Stomach (tissue), 4 donors: ENCODE measurements at regions not wholly inside any gene's neighbourhood (a gene's known extent, or its start where the extent isn't known, plus 50 kb on each side); places are given as distances from the start of the nearest gene placed in this dataset.
"Not testable (repeated sequence)": the region's sequence is repeated elsewhere in the genome, so short reads cannot be mapped to it uniquely, and the experiment has no call there.

Source experiments
- POLR2A ChIP-seq, 4 donors: fragments of 450-650 bp; IDR thresholded peaks; one replicate each; pipeline ENCODE4 v1.6.1; 2016; ENCODE audit warnings: antibody characterized with exemption in 4 of 4, control low read depth in 2 of 4, mild to moderate bottlenecking in 1 of 4, moderate library complexity in 1 of 4
- TF ChIP-seq, protein P1 (sequence below), 7 experiments: fragments of 450-650 bp in 4 of 7; fragments of 200-600 bp in 3 of 7; sonication (generic) in 3 of 7; IDR thresholded peaks; one replicate each; pipeline ENCODE4 v1.5.1; 2016 to 2019; ENCODE audit warnings: antibody characterized with exemption in 7 of 7, control low read depth in 2 of 7, mild to moderate bottlenecking in 1 of 7

- TF ChIP-seq, protein P1, sequence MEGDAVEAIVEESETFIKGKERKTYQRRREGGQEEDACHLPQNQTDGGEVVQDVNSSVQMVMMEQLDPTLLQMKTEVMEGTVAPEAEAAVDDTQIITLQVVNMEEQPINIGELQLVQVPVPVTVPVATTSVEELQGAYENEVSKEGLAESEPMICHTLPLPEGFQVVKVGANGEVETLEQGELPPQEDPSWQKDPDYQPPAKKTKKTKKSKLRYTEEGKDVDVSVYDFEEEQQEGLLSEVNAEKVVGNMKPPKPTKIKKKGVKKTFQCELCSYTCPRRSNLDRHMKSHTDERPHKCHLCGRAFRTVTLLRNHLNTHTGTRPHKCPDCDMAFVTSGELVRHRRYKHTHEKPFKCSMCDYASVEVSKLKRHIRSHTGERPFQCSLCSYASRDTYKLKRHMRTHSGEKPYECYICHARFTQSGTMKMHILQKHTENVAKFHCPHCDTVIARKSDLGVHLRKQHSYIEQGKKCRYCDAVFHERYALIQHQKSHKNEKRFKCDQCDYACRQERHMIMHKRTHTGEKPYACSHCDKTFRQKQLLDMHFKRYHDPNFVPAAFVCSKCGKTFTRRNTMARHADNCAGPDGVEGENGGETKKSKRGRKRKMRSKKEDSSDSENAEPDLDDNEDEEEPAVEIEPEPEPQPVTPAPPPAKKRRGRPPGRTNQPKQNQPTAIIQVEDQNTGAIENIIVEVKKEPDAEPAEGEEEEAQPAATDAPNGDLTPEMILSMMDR (IDR thresholded peaks at IDR 0.05), result not testable (repeated sequence)
- TF ChIP-seq POLR2A (IDR thresholded peaks at IDR 0.05), result not testable (repeated sequence)
Measured at GRCh38 chr15:24534032-24534431, 141.5 kb upstream of the NPAP1 start.
